ENCODE measurements at regions not wholly inside any gene's neighbourhood (a gene's known extent, or its start where the extent isn't known, plus 50 kb on each side); places are given as distances from the start of the nearest gene placed in this dataset.

DNA sequence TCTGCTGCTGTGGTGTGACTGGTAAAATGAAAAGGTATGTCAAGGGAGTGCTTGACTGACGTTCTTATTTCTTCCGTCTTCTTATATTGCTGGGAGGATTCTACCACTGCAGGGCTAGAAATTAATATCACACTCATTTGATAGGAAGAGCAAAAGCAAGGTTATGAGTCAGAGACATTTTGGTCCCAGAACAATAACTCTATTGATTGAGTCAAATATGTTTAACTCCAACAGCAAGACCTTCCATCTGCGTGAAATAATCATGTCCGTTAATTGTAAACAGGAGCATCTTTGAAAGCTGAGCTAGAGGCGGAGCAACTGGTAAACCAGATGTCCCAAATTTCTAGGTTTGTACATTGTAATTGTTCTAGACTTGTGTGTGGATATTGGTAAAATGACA, 1293.6 kb downstream of the AACS start:
- no peak for TF ChIP-seq POLR2AphosphoS5 (IDR thresholded peaks at IDR 0.05)
- no peak for TF ChIP-seq POLR2A (IDR thresholded peaks at IDR 0.05)
- TF ChIP-seq, protein P1, sequence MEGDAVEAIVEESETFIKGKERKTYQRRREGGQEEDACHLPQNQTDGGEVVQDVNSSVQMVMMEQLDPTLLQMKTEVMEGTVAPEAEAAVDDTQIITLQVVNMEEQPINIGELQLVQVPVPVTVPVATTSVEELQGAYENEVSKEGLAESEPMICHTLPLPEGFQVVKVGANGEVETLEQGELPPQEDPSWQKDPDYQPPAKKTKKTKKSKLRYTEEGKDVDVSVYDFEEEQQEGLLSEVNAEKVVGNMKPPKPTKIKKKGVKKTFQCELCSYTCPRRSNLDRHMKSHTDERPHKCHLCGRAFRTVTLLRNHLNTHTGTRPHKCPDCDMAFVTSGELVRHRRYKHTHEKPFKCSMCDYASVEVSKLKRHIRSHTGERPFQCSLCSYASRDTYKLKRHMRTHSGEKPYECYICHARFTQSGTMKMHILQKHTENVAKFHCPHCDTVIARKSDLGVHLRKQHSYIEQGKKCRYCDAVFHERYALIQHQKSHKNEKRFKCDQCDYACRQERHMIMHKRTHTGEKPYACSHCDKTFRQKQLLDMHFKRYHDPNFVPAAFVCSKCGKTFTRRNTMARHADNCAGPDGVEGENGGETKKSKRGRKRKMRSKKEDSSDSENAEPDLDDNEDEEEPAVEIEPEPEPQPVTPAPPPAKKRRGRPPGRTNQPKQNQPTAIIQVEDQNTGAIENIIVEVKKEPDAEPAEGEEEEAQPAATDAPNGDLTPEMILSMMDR (IDR thresholded peaks at IDR 0.05), result no peak

All from prostate gland (tissue), 2 donors.